ENCODE measurements at regions not wholly inside any gene's neighbourhood (a gene's known extent, or its start where the extent isn't known, plus 50 kb on each side); places are given as distances from the start of the nearest gene placed in this dataset.

DNA sequence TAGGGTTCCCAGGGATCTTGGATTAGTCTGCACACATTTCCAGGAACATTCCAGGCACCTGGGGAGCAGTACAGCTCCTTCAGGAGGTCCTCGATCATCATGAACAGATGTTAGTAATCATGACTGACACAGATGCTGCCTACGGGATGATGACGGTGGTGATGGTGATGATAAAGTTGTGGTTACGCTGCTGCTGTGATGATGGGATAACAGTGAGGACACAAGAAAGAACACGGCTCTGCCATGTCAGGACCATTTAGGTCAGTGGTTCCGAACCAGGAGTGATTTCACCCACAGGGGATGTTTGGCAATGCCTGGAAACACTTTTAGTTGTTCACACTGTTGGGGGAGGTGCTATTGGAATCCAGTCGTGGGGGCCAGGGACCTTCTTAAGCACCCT lies 1193.0 kb downstream of the UQCRFS1 start:
- no peak for DNase-seq (ENCODE audit: low read depth)
- H3K4me3 ChIP-seq (ENCODE audit: control insufficient read depth, low read depth, low read length), result no peak overlapping the region
- TF ChIP-seq, protein P1, sequence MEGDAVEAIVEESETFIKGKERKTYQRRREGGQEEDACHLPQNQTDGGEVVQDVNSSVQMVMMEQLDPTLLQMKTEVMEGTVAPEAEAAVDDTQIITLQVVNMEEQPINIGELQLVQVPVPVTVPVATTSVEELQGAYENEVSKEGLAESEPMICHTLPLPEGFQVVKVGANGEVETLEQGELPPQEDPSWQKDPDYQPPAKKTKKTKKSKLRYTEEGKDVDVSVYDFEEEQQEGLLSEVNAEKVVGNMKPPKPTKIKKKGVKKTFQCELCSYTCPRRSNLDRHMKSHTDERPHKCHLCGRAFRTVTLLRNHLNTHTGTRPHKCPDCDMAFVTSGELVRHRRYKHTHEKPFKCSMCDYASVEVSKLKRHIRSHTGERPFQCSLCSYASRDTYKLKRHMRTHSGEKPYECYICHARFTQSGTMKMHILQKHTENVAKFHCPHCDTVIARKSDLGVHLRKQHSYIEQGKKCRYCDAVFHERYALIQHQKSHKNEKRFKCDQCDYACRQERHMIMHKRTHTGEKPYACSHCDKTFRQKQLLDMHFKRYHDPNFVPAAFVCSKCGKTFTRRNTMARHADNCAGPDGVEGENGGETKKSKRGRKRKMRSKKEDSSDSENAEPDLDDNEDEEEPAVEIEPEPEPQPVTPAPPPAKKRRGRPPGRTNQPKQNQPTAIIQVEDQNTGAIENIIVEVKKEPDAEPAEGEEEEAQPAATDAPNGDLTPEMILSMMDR (IDR thresholded peaks at IDR 0.05; ENCODE audit: control insufficient read depth, insufficient read depth, low read depth, low read length, missing control alignments), result no peak

DNA sequence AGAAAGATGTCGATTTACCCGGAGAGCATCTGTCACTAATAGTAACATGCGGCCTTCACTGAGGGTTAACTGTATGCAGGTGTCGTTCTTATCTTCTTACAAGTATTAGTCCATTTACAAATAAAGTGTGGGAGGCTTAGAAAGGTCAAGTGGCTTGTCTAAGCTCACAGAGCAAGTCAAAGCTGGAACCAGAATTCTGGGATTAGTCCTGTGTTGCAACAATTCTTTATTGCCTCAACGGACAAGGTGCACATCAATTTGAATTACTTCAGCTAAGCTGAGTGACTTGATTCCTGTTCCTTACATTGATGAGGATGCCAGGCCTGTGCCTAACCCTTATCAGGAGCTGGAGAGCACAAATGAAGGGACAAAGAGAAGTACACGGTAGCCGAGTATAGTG lies 1193.6 kb downstream of the UQCRFS1 start:
- TF ChIP-seq, protein P1 (IDR thresholded peaks at IDR 0.05; ENCODE audit: control insufficient read depth, insufficient read depth, low read depth, low read length, missing control alignments), result no peak
- no peak for DNase-seq (ENCODE audit: low read depth)
- no peak overlapping the region for H3K4me3 ChIP-seq (ENCODE audit: control insufficient read depth, low read depth, low read length)

DNA sequence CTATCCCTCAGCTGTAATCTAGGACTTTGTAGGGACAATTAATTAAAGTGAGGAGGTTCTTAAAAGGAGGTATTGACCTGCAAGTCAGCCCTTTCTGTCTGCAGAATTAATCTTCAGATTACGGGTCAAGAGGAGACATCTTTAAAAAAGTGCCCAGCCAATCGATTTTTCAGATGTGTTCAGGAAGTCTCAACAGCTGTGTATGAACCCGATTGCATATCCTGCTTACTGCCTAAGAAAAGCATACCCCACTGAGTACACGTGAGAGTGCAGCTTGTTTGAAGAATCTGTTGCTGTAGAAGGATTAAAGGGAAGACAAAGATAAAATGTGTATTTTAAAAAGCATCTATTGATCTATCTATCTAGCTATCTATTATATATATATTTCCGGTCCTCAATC lies 1194.5 kb downstream of the UQCRFS1 start:
- no peak overlapping the region for H3K4me3 ChIP-seq (ENCODE audit: control insufficient read depth, low read depth, low read length)
- no peak for DNase-seq (ENCODE audit: low read depth)
- TF ChIP-seq, protein P1 (IDR thresholded peaks at IDR 0.05; ENCODE audit: control insufficient read depth, insufficient read depth, low read depth, low read length, missing control alignments), result no peak

DNA sequence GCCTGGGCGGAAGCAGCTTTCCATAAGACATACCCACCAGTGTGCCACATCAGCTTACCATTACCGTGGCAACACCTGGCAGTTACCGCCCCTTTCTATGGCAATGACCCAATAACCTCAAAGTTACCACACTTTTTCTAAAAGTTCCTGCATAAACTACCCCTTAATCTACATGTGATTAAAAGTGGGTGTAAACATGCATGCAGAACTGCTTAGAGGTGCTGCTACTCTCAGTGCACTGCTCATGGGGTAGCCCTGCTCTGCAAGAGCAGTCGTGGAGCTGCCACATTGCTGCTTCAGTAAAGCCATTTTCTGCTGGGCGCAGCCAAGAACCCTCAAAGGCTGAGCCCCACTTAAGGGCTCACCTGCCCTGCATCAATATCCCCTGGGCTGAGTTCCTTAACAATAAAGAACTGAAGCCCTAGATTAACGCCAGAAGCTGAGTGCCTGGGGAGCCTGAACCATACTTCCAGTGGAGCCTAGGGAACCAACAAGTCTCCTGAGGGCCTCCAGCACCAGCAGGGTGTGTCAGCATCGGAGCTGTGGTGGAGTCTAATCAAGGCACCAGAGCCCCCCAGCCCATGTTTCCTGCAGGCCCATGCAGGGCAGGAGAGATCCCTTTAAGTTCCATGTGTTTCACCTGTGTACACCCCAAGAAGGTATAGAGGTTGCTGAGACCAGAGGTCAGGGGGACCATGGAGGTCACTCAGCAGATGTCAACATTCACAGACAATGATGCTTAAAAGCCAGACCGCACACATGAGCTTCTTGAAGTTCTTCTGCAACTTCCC lies 1198.1 kb downstream of the UQCRFS1 start:
- DNase-seq (ENCODE audit: low read depth), result no peak
- TF ChIP-seq, protein P1 (IDR thresholded peaks at IDR 0.05; ENCODE audit: control insufficient read depth, insufficient read depth, low read depth, low read length, missing control alignments), result no peak
- no peak overlapping the region for H3K4me3 ChIP-seq (ENCODE audit: control insufficient read depth, low read depth, low read length)

DNA sequence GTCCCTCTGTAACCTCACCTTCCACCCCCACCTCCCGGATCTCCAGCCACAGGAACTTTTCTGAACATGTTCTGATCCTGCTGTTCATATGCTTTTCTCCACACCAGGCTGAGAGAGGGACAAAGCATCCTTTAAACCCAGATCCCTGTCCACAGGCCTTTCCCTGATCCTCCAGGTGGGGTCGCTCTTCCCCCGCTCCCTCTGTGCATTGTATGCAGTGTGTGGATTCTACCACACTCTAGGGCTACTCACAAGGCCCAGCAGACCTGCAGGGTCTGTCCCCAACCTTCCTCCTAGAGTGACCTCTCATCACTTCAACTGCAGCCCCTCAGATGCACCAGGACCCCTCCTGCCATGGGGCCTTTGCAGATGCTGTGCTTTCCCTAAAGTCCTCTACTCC lies 1200.6 kb downstream of the UQCRFS1 start:
- no peak overlapping the region for H3K4me3 ChIP-seq (ENCODE audit: control insufficient read depth, low read depth, low read length)
- TF ChIP-seq, protein P1 (IDR thresholded peaks at IDR 0.05; ENCODE audit: control insufficient read depth, insufficient read depth, low read depth, low read length, missing control alignments), result no peak
- no peak for DNase-seq (ENCODE audit: low read depth)

DNA sequence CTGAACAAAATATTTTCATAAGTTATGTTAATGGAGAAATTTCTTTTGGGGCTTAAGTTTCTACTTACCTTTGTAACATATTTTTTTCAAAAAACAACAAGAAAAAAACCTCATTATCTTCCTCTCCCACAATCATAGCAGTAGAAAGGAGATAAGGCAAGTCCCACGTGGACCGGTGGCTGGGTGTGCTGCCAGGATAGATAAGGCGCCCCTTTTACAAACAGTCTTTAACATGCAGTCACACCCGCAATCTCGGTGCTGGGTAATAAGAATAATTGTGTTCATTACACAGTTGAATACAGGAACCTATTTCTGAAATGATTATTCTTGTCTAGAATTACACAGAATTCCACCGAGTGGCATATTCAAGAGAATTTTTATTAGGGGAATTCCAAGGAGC lies 1202.3 kb downstream of the UQCRFS1 start:
- H3K4me3 ChIP-seq (ENCODE audit: control insufficient read depth, low read depth, low read length), result no peak overlapping the region
- no peak for DNase-seq (ENCODE audit: low read depth)
- TF ChIP-seq, protein P1 (IDR thresholded peaks at IDR 0.05; ENCODE audit: control insufficient read depth, insufficient read depth, low read depth, low read length, missing control alignments), result no peak
